CD4-positive, alpha-beta memory T cell (primary cell): ENCODE measurements at regions not wholly inside any gene's neighbourhood (a gene's known extent, or its start where the extent isn't known, plus 50 kb on each side); places are given as distances from the start of the nearest gene placed in this dataset.

Source experiments
- CTCF ChIA-PET: fragments of 350-600 bp; sonication (Branson Sonifier 250); formaldehyde crosslinking; loops from one replicate; lab custom pipeline; 2021; ENCODE audit warnings: inconsistent platforms; ENCODE audit not compliant: partially characterized antibody; lab: Charles Lee
- POLR2A ChIA-PET: fragments of 350-600 bp; sonication (Branson Sonifier 250); formaldehyde crosslinking; loops from one replicate; lab custom pipeline; 2021; ENCODE audit not compliant: partially characterized antibody; lab: Charles Lee
- DNase-seq, 5 donors: peaks; one replicate each; pipeline versions ENCODE4 v3.0.0 to v3.0.0-alpha.2; 2020 to 2022; ENCODE audit warnings: mixed read lengths in 1 of 5
- H3K27ac ChIP-seq: one replicate; pipeline ENCODE4 v1.7.0; 2013; ENCODE audit warnings: low read depth, low read length
- H3K27me3 ChIP-seq: 2 replicates; pipeline ENCODE4 v1.7.0; 2013; ENCODE audit warnings: mild to moderate bottlenecking, low read length, moderate library complexity; ENCODE audit not compliant: insufficient read depth
- H3K36me3 ChIP-seq: 2 replicates; pipeline ENCODE4 v1.7.0; 2013; ENCODE audit warnings: mild to moderate bottlenecking, low read length, moderate library complexity; ENCODE audit not compliant: insufficient read depth
- H3K4me1 ChIP-seq: 2 replicates; pipeline ENCODE4 v1.7.0; 2013; ENCODE audit warnings: mild to moderate bottlenecking, low read length, moderate library complexity; ENCODE audit not compliant: insufficient read depth
- H3K4me3 ChIP-seq, 2 donors: one replicate each; pipeline ENCODE4 v1.7.0; 2013; ENCODE audit warnings: low read length in 2 of 2, mild to moderate bottlenecking in 1 of 2
- H3K9me3 ChIP-seq, 2 donors: one replicate each; pipeline ENCODE4 v1.7.0; 2013; ENCODE audit warnings: low read length in 2 of 2, control low read depth in 1 of 2; ENCODE audit not compliant: control insufficient read depth in 1 of 2
- H3K27ac Mint-ChIP-seq, 7 donors: one replicate each; pipeline ENCODE4 v1.8.0; 2020 to 2021; ENCODE audit warnings: mixed read lengths in 7 of 7, mild to moderate bottlenecking in 6 of 7, inconsistent platforms in 3 of 7, moderate library complexity in 3 of 7
- H3K27me3 Mint-ChIP-seq, 2 donors: one replicate each; pipeline ENCODE4 v1.8.0; 2020 to 2021; ENCODE audit warnings: mixed read lengths in 2 of 2
- H3K36me3 Mint-ChIP-seq, 2 donors: one replicate each; pipeline ENCODE4 v1.8.0; 2020 to 2021; ENCODE audit warnings: mixed read lengths in 2 of 2, inconsistent platforms in 1 of 2, mild to moderate bottlenecking in 1 of 2
- H3K4me1 Mint-ChIP-seq, 4 donors: one replicate each; pipeline ENCODE4 v1.8.0; 2020 to 2021; ENCODE audit warnings: mixed read lengths in 4 of 4, mild to moderate bottlenecking in 1 of 4
- H3K4me3 Mint-ChIP-seq, 8 donors: one replicate each; pipeline ENCODE4 v1.8.0; 2020 to 2021; ENCODE audit warnings: mixed read lengths in 8 of 8, mild to moderate bottlenecking in 7 of 8, moderate library complexity in 6 of 8, inconsistent platforms in 3 of 8
- H3K9me3 Mint-ChIP-seq, 8 donors: one replicate each; pipeline ENCODE4 v1.8.0; 2020 to 2021; ENCODE audit warnings: mixed read lengths in 8 of 8, mild to moderate bottlenecking in 5 of 8, inconsistent platforms in 3 of 8, moderate library complexity in 1 of 8
- intact Hi-C: fragments of 100-400 bp; cut with micrococcal nuclease; formaldehyde crosslinking; loops from one replicate; pipeline ENCODE4 v1.15.1; 2023

GRCh38 chr5:124446120-124446519 lies 300.3 kb downstream of the ZNF608 start:
- ChIA-PET POLR2A (no interaction called here), CTCF (no interaction called here)
- Histone ChIP-seq H3K9me3 (no peaks in the 10 kb centered on the region), H3K27me3 (no peaks in the 10 kb centered on the region), H3K4me3 (no peak overlapping the region), H3K4me1 (no peaks in the 10 kb centered on the region), H3K36me3 (no peaks in the 10 kb centered on the region), H3K27ac (no peak overlapping the region)
- intact Hi-C loops = no loop called here
- no peak overlapping the region for H3K4me3 Mint-ChIP-seq
- H3K36me3 Mint-ChIP-seq = no peaks in the 10 kb centered on the region
- no peak overlapping the region for H3K27ac Mint-ChIP-seq
- H3K27me3 Mint-ChIP-seq = no peaks in the 10 kb centered on the region
- no peak for DNase-seq
- H3K9me3 Mint-ChIP-seq = peaks cover 0 to 6% (median under 1%) of the 10 kb centered on the region in 8 donors
- H3K4me1 Mint-ChIP-seq = no peaks in the 10 kb centered on the region

GRCh38 chr5:124445070-124445619 lies 301.3 kb downstream of the ZNF608 start:
- Mint-ChIP-seq H3K9me3 (peaks cover 0 to 6% (median 2%) of the 10 kb centered on the region in 8 donors), H3K27ac (no peak overlapping the region), H3K4me1 (no peaks in the 10 kb centered on the region), H3K36me3 (no peaks in the 10 kb centered on the region), H3K27me3 (no peaks in the 10 kb centered on the region), H3K4me3 (no peak overlapping the region)
- POLR2A ChIA-PET = no interaction called here
- no peaks in the 10 kb centered on the region for H3K36me3 ChIP-seq
- intact Hi-C loops = no loop called here
- H3K4me1 ChIP-seq = no peaks in the 10 kb centered on the region
- CTCF ChIA-PET = no interaction called here
- no peaks in the 10 kb centered on the region for H3K9me3 ChIP-seq
- no peak for DNase-seq
- H3K27ac ChIP-seq = no peak overlapping the region
- H3K4me3 ChIP-seq = no peak overlapping the region
- no peaks in the 10 kb centered on the region for H3K27me3 ChIP-seq

GRCh38 chr5:124444147-124444775 lies 302.2 kb downstream of the ZNF608 start:
- no peak overlapping the region for H3K27ac ChIP-seq
- no peaks in the 10 kb centered on the region for H3K36me3 ChIP-seq
- H3K4me1 ChIP-seq = no peaks in the 10 kb centered on the region
- H3K4me3 ChIP-seq = no peak overlapping the region
- DNase-seq = no peak
- Mint-ChIP-seq H3K27me3 (no peaks in the 10 kb centered on the region), H3K27ac (no peak overlapping the region), H3K9me3 (peaks cover 0 to 6% (median 2%) of the 10 kb centered on the region in 8 donors), H3K4me3 (no peak overlapping the region), H3K4me1 (no peaks in the 10 kb centered on the region), H3K36me3 (no peaks in the 10 kb centered on the region)
- no peaks in the 10 kb centered on the region for H3K27me3 ChIP-seq
- ChIA-PET CTCF (no interaction called here), POLR2A (no interaction called here)
- intact Hi-C loops = no loop called here
- no peaks in the 10 kb centered on the region for H3K9me3 ChIP-seq

GRCh38 chr5:124440471-124440870 lies 306.0 kb downstream of the ZNF608 start:
- no peak overlapping the region for H3K4me3 Mint-ChIP-seq
- CTCF ChIA-PET = no interaction called here
- H3K27me3 Mint-ChIP-seq = no peaks in the 10 kb centered on the region
- no peaks in the 10 kb centered on the region for H3K36me3 Mint-ChIP-seq
- no peak for DNase-seq
- H3K4me3 ChIP-seq = no peak overlapping the region
- H3K4me1 Mint-ChIP-seq = no peaks in the 10 kb centered on the region
- no peak overlapping the region for H3K27ac Mint-ChIP-seq
- intact Hi-C loops = no loop called here
- no peak overlapping the region for H3K27ac ChIP-seq
- H3K9me3 Mint-ChIP-seq = peaks cover 0 to 12% (median 3%) of the 10 kb centered on the region in 8 donors
- no peaks in the 10 kb centered on the region for H3K4me1 ChIP-seq
- no peaks in the 10 kb centered on the region for H3K27me3 ChIP-seq
- H3K9me3 ChIP-seq = no peaks in the 10 kb centered on the region
- POLR2A ChIA-PET = no interaction called here
- no peaks in the 10 kb centered on the region for H3K36me3 ChIP-seq

GRCh38 chr5:124439609-124440008 lies 306.8 kb downstream of the ZNF608 start:
- Histone ChIP-seq H3K27ac (no peak overlapping the region), H3K27me3 (no peaks in the 10 kb centered on the region), H3K9me3 (no peaks in the 10 kb centered on the region), H3K4me3 (no peak overlapping the region), H3K4me1 (no peaks in the 10 kb centered on the region), H3K36me3 (no peaks in the 10 kb centered on the region)
- Mint-ChIP-seq H3K4me3 (no peak overlapping the region), H3K27ac (no peak overlapping the region), H3K9me3 (peaks cover 0 to 17% (median 3%) of the 10 kb centered on the region in 8 donors), H3K4me1 (no peaks in the 10 kb centered on the region), H3K27me3 (no peaks in the 10 kb centered on the region), H3K36me3 (no peaks in the 10 kb centered on the region)
- POLR2A ChIA-PET = no interaction called here
- CTCF ChIA-PET = no interaction called here
- no peak for DNase-seq
- intact Hi-C loops = no loop called here

- Histone ChIP-seq H3K9me3 (no peaks in the 10 kb centered on the region), H3K4me3 (no peak overlapping the region), H3K27ac (no peak overlapping the region), H3K36me3 (no peaks in the 10 kb centered on the region), H3K4me1 (no peaks in the 10 kb centered on the region), H3K27me3 (no peaks in the 10 kb centered on the region)
- H3K4me3 Mint-ChIP-seq = no peak overlapping the region
- CTCF ChIA-PET = no interaction called here
- H3K27ac Mint-ChIP-seq = no peak overlapping the region
- POLR2A ChIA-PET = no interaction called here
- no peak for DNase-seq
- intact Hi-C loops = no loop called here
- no peaks in the 10 kb centered on the region for H3K36me3 Mint-ChIP-seq
- no peaks in the 10 kb centered on the region for H3K4me1 Mint-ChIP-seq
- no peaks in the 10 kb centered on the region for H3K27me3 Mint-ChIP-seq
- H3K9me3 Mint-ChIP-seq = peaks cover 0 to 24% (median 4%) of the 10 kb centered on the region in 8 donors
Measured at GRCh38 chr5:124438903-124439281, 307.5 kb downstream of the ZNF608 start.

GRCh38 chr5:124438026-124438902 lies 308.2 kb downstream of the ZNF608 start:
- Mint-ChIP-seq H3K4me1 (no peaks in the 10 kb centered on the region), H3K4me3 (no peak overlapping the region), H3K27me3 (no peaks in the 10 kb centered on the region), H3K9me3 (peaks cover 0 to 29% (median 5%) of the 10 kb centered on the region in 8 donors), H3K27ac (no peak overlapping the region), H3K36me3 (no peaks in the 10 kb centered on the region)
- Histone ChIP-seq H3K36me3 (no peaks in the 10 kb centered on the region), H3K27ac (no peak overlapping the region), H3K27me3 (no peaks in the 10 kb centered on the region), H3K9me3 (no peaks in the 10 kb centered on the region), H3K4me1 (no peaks in the 10 kb centered on the region), H3K4me3 (no peak overlapping the region)
- DNase-seq = no peak
- ChIA-PET POLR2A (no interaction called here), CTCF (no interaction called here)
- intact Hi-C loops = no loop called here
